ENCODE measurements at regions not wholly inside any gene's neighbourhood (a gene's known extent, or its start where the extent isn't known, plus 50 kb on each side); places are given as distances from the start of the nearest gene placed in this dataset.

- TF ChIP-seq CTCF (IDR thresholded peaks at IDR 0.05): no peak
- TF ChIP-seq AFF4 (CRISPR knock-in tag; IDR thresholded peaks at IDR 0.05; ENCODE audit: borderline replicate concordance): no peak
- TF ChIP-seq NFE2L1 (CRISPR knock-in tag; IDR thresholded peaks at IDR 0.05): no peak
- no peak for TF ChIP-seq ZNF423 (CRISPR knock-in tag; IDR thresholded peaks at IDR 0.05)
- no peak for TF ChIP-seq OVOL2 (CRISPR knock-in tag; IDR thresholded peaks at IDR 0.05; ENCODE audit: borderline replicate concordance)
- TF ChIP-seq SMAD3 (CRISPR knock-in tag; IDR thresholded peaks at IDR 0.05; ENCODE audit: borderline replicate concordance): no peak
- no peak for TF ChIP-seq MAX (CRISPR knock-in tag; IDR thresholded peaks at IDR 0.05)
- no peak for TF ChIP-seq PRRX2 (CRISPR knock-in tag; IDR thresholded peaks at IDR 0.05)
- no peak for TF ChIP-seq TCF7 (CRISPR knock-in tag; IDR thresholded peaks at IDR 0.05; ENCODE audit: low read depth)
- TF ChIP-seq HMGXB4 (CRISPR knock-in tag; IDR thresholded peaks at IDR 0.05): no peak
Measured at GRCh38 chr5:87004101-87004500, 263.6 kb upstream of the RASA1 start.
